K562 (cell line): ENCODE measurements at regions not wholly inside any gene's neighbourhood (a gene's known extent, or its start where the extent isn't known, plus 50 kb on each side); places are given as distances from the start of the nearest gene placed in this dataset.
A peak's percentile ranks its signal among the peaks of the same experiment; 100 is the strongest.

Experiments
- CBX8 ChIP-seq: fragments of 200-600 bp; sonication (generic); IDR thresholded peaks from 2 replicates; pipeline ENCODE4 v1.6.1; 2012; ENCODE audit warnings: borderline replicate concordance, mixed run types, low read depth, mild to moderate bottlenecking, moderate library complexity, mixed read lengths, low read length, control low read depth, inconsistent platforms; ENCODE audit not compliant: poor library complexity, severe bottlenecking; ENCODE audit errors: extremely low read depth
- ELK3 ChIP-seq: fragments of 450-650 bp; formaldehyde crosslinking; IDR thresholded peaks from 2 replicates; pipeline ENCODE4 v1.4.0; 2020; ENCODE audit warnings: mild to moderate bottlenecking
- ERF ChIP-seq: fragments of 450-650 bp; formaldehyde crosslinking; IDR thresholded peaks from 2 replicates; pipeline ENCODE4 v1.4.0; 2020; ENCODE audit warnings: mild to moderate bottlenecking, mixed read lengths
- KLF6 ChIP-seq: fragments of 250-450 bp; sonication (Bioruptor Pico); IDR thresholded peaks from 2 replicates; pipeline ENCODE4 v1.4.0; 2020; ENCODE audit warnings: mild to moderate bottlenecking, moderate library complexity, borderline replicate concordance
- PTRF ChIP-seq: fragments of 450-650 bp; IDR thresholded peaks from 2 replicates; pipeline ENCODE4 v1.6.1; 2016; ENCODE audit warnings: mild to moderate bottlenecking, missing genetic modification characterization, missing compliant biosample characterization
- SMAD3 ChIP-seq: fragments of 450-650 bp; formaldehyde crosslinking; conservative IDR thresholded peaks from 2 replicates; pipeline ENCODE4 v1.4.0; 2020; ENCODE audit warnings: mild to moderate bottlenecking
- TF ChIP-seq, protein P1 (sequence below), 2 experiments: fragments of 150-350 bp in 1 of 2; IDR thresholded peaks; 2 replicates each; pipeline ENCODE4 v1.6.1; 2012 to 2016; ENCODE audit warnings: low read depth in 2 of 2, low read length in 2 of 2, mild to moderate bottlenecking in 1 of 2, moderate library complexity in 1 of 2
- TF ChIP-seq, protein P2 (sequence below): fragments of 450-650 bp; IDR thresholded peaks from 2 replicates; pipeline ENCODE4 v1.6.1; 2016; ENCODE audit warnings: mild to moderate bottlenecking, moderate library complexity

GRCh38 chr7:22664988-22665798 lies 61.8 kb upstream of the IL6 start (continued):
- TF ChIP-seq PTRF (tag) (peak; percentile 67; the same call in 1 of the 2 replicates), SMAD3 (CRISPR knock-in tag) (0 out of 2 replicates have a peak, but pooled peaks have one; percentile 6), KLF6 (CRISPR knock-in tag) (peak; percentile 26; the same call in 1 of the 2 replicates), CBX8 (no peak), ERF (CRISPR knock-in tag) (no peak), ELK3 (CRISPR knock-in tag) (no peak)
- TF ChIP-seq, protein P1, sequence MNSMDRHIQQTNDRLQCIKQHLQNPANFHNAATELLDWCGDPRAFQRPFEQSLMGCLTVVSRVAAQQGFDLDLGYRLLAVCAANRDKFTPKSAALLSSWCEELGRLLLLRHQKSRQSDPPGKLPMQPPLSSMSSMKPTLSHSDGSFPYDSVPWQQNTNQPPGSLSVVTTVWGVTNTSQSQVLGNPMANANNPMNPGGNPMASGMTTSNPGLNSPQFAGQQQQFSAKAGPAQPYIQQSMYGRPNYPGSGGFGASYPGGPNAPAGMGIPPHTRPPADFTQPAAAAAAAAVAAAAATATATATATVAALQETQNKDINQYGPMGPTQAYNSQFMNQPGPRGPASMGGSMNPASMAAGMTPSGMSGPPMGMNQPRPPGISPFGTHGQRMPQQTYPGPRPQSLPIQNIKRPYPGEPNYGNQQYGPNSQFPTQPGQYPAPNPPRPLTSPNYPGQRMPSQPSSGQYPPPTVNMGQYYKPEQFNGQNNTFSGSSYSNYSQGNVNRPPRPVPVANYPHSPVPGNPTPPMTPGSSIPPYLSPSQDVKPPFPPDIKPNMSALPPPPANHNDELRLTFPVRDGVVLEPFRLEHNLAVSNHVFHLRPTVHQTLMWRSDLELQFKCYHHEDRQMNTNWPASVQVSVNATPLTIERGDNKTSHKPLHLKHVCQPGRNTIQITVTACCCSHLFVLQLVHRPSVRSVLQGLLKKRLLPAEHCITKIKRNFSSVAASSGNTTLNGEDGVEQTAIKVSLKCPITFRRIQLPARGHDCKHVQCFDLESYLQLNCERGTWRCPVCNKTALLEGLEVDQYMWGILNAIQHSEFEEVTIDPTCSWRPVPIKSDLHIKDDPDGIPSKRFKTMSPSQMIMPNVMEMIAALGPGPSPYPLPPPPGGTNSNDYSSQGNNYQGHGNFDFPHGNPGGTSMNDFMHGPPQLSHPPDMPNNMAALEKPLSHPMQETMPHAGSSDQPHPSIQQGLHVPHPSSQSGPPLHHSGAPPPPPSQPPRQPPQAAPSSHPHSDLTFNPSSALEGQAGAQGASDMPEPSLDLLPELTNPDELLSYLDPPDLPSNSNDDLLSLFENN (IDR thresholded peaks at IDR 0.05; ENCODE audit: low read depth in 2 of 2, low read length in 2 of 2), result no peak
- TF ChIP-seq, protein P2, sequence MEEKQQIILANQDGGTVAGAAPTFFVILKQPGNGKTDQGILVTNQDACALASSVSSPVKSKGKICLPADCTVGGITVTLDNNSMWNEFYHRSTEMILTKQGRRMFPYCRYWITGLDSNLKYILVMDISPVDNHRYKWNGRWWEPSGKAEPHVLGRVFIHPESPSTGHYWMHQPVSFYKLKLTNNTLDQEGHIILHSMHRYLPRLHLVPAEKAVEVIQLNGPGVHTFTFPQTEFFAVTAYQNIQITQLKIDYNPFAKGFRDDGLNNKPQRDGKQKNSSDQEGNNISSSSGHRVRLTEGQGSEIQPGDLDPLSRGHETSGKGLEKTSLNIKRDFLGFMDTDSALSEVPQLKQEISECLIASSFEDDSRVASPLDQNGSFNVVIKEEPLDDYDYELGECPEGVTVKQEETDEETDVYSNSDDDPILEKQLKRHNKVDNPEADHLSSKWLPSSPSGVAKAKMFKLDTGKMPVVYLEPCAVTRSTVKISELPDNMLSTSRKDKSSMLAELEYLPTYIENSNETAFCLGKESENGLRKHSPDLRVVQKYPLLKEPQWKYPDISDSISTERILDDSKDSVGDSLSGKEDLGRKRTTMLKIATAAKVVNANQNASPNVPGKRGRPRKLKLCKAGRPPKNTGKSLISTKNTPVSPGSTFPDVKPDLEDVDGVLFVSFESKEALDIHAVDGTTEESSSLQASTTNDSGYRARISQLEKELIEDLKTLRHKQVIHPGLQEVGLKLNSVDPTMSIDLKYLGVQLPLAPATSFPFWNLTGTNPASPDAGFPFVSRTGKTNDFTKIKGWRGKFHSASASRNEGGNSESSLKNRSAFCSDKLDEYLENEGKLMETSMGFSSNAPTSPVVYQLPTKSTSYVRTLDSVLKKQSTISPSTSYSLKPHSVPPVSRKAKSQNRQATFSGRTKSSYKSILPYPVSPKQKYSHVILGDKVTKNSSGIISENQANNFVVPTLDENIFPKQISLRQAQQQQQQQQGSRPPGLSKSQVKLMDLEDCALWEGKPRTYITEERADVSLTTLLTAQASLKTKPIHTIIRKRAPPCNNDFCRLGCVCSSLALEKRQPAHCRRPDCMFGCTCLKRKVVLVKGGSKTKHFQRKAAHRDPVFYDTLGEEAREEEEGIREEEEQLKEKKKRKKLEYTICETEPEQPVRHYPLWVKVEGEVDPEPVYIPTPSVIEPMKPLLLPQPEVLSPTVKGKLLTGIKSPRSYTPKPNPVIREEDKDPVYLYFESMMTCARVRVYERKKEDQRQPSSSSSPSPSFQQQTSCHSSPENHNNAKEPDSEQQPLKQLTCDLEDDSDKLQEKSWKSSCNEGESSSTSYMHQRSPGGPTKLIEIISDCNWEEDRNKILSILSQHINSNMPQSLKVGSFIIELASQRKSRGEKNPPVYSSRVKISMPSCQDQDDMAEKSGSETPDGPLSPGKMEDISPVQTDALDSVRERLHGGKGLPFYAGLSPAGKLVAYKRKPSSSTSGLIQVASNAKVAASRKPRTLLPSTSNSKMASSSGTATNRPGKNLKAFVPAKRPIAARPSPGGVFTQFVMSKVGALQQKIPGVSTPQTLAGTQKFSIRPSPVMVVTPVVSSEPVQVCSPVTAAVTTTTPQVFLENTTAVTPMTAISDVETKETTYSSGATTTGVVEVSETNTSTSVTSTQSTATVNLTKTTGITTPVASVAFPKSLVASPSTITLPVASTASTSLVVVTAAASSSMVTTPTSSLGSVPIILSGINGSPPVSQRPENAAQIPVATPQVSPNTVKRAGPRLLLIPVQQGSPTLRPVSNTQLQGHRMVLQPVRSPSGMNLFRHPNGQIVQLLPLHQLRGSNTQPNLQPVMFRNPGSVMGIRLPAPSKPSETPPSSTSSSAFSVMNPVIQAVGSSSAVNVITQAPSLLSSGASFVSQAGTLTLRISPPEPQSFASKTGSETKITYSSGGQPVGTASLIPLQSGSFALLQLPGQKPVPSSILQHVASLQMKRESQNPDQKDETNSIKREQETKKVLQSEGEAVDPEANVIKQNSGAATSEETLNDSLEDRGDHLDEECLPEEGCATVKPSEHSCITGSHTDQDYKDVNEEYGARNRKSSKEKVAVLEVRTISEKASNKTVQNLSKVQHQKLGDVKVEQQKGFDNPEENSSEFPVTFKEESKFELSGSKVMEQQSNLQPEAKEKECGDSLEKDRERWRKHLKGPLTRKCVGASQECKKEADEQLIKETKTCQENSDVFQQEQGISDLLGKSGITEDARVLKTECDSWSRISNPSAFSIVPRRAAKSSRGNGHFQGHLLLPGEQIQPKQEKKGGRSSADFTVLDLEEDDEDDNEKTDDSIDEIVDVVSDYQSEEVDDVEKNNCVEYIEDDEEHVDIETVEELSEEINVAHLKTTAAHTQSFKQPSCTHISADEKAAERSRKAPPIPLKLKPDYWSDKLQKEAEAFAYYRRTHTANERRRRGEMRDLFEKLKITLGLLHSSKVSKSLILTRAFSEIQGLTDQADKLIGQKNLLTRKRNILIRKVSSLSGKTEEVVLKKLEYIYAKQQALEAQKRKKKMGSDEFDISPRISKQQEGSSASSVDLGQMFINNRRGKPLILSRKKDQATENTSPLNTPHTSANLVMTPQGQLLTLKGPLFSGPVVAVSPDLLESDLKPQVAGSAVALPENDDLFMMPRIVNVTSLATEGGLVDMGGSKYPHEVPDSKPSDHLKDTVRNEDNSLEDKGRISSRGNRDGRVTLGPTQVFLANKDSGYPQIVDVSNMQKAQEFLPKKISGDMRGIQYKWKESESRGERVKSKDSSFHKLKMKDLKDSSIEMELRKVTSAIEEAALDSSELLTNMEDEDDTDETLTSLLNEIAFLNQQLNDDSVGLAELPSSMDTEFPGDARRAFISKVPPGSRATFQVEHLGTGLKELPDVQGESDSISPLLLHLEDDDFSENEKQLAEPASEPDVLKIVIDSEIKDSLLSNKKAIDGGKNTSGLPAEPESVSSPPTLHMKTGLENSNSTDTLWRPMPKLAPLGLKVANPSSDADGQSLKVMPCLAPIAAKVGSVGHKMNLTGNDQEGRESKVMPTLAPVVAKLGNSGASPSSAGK, result peak; percentile 54; the same call in 1 of the 2 replicates
